ENCODE measurements at regions not wholly inside any gene's neighbourhood (a gene's known extent, or its start where the extent isn't known, plus 50 kb on each side); places are given as distances from the start of the nearest gene placed in this dataset.

GRCh38 chr21:32137931-32138330, 140.9 kb downstream of the MIS18A start:
- DNase-seq (ENCODE audit: low read depth in 1 of 2, low spot score in 1 of 2) = no peak

DNA sequence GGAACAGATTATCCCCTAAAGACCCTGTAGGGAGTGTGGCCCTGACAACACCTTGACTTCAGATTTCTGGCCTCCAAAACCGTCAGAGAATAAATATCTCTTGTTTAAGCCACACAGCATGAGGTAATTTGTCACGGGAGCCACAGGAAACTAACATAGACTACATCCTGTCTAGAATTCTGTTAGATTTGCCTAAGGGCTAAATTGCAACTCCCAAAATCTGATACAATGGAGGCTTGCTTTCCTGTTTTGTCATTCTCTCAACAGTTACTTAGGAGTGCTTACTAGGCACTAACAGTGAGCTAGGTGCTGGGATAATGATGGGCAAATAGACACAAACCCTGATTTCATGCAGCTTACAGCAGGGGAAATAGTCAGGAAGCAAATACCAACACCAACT, 141.6 kb downstream of the MIS18A start:
- DNase-seq (ENCODE audit: low read depth in 1 of 2, low spot score in 1 of 2) = peak in 1 of 2 experiments; percentile 20
- in situ Hi-C loops (cut with HindIII; ENCODE audit: low pct_unique_long_range_greater_than_20kb, low sequenced_read_pairs) = no loop called here

More at GRCh38 chr21:32137931-32138330, 140.9 kb downstream of the MIS18A start:
- in situ Hi-C loops (cut with HindIII; ENCODE audit: low pct_unique_long_range_greater_than_20kb, low sequenced_read_pairs) = no loop called here
- no peak for TF ChIP-seq JUND (IDR thresholded peaks at IDR 0.05; ENCODE audit: low read depth)

DNA sequence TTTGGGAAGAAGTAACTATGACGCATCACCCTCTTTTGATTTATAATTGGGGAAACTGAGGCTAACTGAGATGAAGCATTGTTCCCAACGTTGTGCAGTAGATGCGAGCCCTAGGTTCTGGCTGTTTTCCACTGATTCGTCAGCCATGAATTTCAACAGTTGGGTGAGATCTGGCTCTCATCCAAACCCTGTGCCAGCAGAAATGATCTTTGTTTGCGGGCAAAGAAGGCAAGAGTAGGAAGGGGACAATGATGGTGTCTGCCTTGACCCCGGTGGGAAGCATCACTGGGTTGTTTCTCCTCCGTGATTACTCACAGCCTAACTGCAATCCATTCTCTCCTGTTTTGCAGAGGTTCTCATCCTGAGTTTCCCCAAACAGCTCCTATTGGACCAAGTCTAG, 142.3 kb downstream of the MIS18A start:
- no peak for DNase-seq (ENCODE audit: low read depth in 1 of 2, low spot score in 1 of 2)
- TF ChIP-seq JUND (IDR thresholded peaks at IDR 0.05; ENCODE audit: low read depth) = no peak
- in situ Hi-C loops (cut with HindIII; ENCODE audit: low pct_unique_long_range_greater_than_20kb, low sequenced_read_pairs) = no loop called here

More for the DNA sequence above, 141.6 kb downstream of the MIS18A start:
- no peak for TF ChIP-seq JUND (IDR thresholded peaks at IDR 0.05; ENCODE audit: low read depth)

GRCh38 chr21:32135401-32136363, 143.2 kb downstream of the MIS18A start:
- peak in 1 of 2 experiments; percentile 31 for DNase-seq (ENCODE audit: low read depth in 1 of 2, low spot score in 1 of 2)
- in situ Hi-C loops (cut with HindIII; ENCODE audit: low pct_unique_long_range_greater_than_20kb, low sequenced_read_pairs) = no loop called here
- TF ChIP-seq JUND (IDR thresholded peaks at IDR 0.05; ENCODE audit: low read depth) = no peak

DNA sequence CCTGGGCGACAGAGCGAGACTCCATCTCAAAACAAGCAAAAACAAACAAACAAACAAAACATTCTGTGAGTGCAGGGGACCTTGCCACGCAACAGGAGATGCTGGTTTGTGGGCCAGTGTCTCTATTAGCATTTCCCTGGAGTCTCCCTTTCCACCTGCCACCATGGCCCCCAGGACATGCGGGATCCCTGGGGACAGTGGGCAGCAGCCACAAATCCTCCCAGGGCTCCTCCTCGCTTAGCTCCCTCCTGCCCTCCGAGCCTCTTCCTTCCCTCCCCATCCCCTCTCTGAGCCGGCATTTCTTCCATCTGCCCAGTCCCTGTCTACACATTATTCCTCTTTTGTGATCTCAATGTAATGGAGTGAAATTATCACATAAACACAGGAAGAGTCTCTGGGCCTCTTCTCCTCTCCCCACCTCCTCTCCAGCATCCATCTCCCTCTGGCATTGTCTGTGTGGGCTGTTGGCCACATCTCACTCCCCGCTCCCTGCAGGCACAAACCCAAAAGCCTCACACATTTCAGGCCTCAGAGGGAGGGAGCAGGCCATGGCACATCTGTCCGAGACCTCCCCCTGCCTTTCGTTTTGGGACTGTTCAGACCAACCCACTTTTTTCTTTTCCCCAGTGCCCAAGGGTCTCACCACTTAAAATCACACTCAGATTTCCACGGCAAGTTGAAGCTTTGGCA, 144.3 kb downstream of the MIS18A start:
- in situ Hi-C loops (cut with HindIII; ENCODE audit: low pct_unique_long_range_greater_than_20kb, low sequenced_read_pairs) = no loop called here
- TF ChIP-seq JUND (IDR thresholded peaks at IDR 0.05; ENCODE audit: low read depth) = no peak
- no peak for DNase-seq (ENCODE audit: low read depth in 1 of 2, low spot score in 1 of 2)

- in situ Hi-C loops (cut with HindIII; ENCODE audit: low pct_unique_long_range_greater_than_20kb, low sequenced_read_pairs) = no loop called here
- no peak for DNase-seq (ENCODE audit: low read depth in 1 of 2, low spot score in 1 of 2)
- no peak for TF ChIP-seq JUND (IDR thresholded peaks at IDR 0.05; ENCODE audit: low read depth)
Observed at GRCh38 chr21:32132881-32133280, 146.0 kb downstream of the MIS18A start.

- in situ Hi-C loops (cut with HindIII; ENCODE audit: low pct_unique_long_range_greater_than_20kb, low sequenced_read_pairs) = no loop called here
Observed at GRCh38 chr21:32132409-32132808, 146.4 kb downstream of the MIS18A start.

GRCh38 chr21:32131960-32132359, 146.9 kb downstream of the MIS18A start:
- peak; percentile 26 to 64 for DNase-seq (ENCODE audit: low read depth in 1 of 2, low spot score in 1 of 2)
- no peak for TF ChIP-seq JUND (IDR thresholded peaks at IDR 0.05; ENCODE audit: low read depth)
- in situ Hi-C loops (cut with HindIII; ENCODE audit: low pct_unique_long_range_greater_than_20kb, low sequenced_read_pairs) = no loop called here

More at GRCh38 chr21:32132409-32132808, 146.4 kb downstream of the MIS18A start:
- TF ChIP-seq JUND (IDR thresholded peaks at IDR 0.05; ENCODE audit: low read depth) = no peak
- no peak for DNase-seq (ENCODE audit: low read depth in 1 of 2, low spot score in 1 of 2)

DNA sequence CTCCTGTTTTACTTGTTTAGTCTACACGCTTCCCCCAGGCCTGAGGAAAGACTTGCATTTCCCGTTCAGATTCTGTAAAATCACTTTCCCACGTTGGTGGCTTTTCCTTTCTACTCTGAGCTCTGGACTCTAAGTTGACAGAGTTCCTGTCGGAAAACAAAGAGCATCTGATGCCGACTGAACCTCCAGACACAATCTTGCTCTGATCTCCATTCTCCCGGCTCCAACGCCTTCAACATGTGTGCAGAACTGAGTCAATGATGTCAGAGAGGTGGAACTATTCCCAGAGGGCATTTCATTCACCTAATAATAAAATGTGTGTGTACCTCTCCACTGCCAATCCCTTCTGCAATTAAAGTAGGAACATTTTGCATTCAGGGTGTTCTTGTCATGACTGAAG, 147.7 kb downstream of the MIS18A start:
- DNase-seq (ENCODE audit: low read depth in 1 of 2, low spot score in 1 of 2) = peak; percentile 10 to 42
- in situ Hi-C loops (cut with HindIII; ENCODE audit: low pct_unique_long_range_greater_than_20kb, low sequenced_read_pairs) = no loop called here
- no peak for TF ChIP-seq JUND (IDR thresholded peaks at IDR 0.05; ENCODE audit: low read depth)

- no peak for TF ChIP-seq JUND (IDR thresholded peaks at IDR 0.05; ENCODE audit: low read depth)
- in situ Hi-C loops (cut with HindIII; ENCODE audit: low pct_unique_long_range_greater_than_20kb, low sequenced_read_pairs) = no loop called here
- DNase-seq (ENCODE audit: low read depth in 1 of 2, low spot score in 1 of 2) = no peak
Observed at GRCh38 chr21:32130031-32130891, 148.6 kb downstream of the MIS18A start.

DNA sequence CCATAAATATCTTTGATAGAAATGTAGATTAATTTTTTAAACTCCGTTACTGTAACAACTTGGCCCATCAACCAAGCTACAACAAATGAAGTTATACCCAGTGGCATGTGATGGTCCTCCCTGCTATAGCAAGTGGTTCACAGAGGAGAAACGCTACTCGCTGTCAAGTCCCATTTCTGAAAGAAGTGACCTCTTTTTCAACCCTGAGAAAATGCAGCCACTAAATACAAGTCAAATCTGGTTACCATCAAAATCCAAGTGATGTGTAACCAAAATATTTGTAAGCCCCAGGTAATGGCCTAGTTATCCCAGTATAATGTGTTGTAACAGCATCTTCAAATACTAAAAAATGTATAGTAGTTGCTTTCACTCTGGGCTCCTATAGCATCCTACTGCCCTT, 151.8 kb downstream of the MIS18A start:
- no peak for DNase-seq (ENCODE audit: low read depth in 1 of 2, low spot score in 1 of 2)
- TF ChIP-seq JUND (IDR thresholded peaks at IDR 0.05; ENCODE audit: low read depth) = no peak
- in situ Hi-C loops (cut with HindIII; ENCODE audit: low pct_unique_long_range_greater_than_20kb, low sequenced_read_pairs) = no loop called here

GRCh38 chr21:32122082-32122481, 156.8 kb downstream of the MIS18A start:
- no peak for TF ChIP-seq JUND (IDR thresholded peaks at IDR 0.05; ENCODE audit: low read depth)
- no peak for DNase-seq (ENCODE audit: low read depth in 1 of 2, low spot score in 1 of 2)
- in situ Hi-C loops (cut with HindIII; ENCODE audit: low pct_unique_long_range_greater_than_20kb, low sequenced_read_pairs) = no loop called here

Measured in T47D (cell line).